GM19351 (cell line): ENCODE measurements at regions not wholly inside any gene's neighbourhood (a gene's known extent, or its start where the extent isn't known, plus 50 kb on each side); places are given as distances from the start of the nearest gene placed in this dataset.
"Not testable (repeated sequence)": the region's sequence is repeated elsewhere in the genome, so short reads cannot be mapped to it uniquely, and the experiment has no call there.

Experiments used
- ATAC-seq: cut with Tn5 transposase; IDR thresholded peaks from one replicate; pipeline ENCODE4 v1.9.1; 2021; ENCODE audit warnings: mild to moderate bottlenecking, moderate library complexity; ENCODE audit not compliant: unreplicated experiment

GRCh38 chr4:189129044-189129694, 811.5 kb upstream of the FRG1 start:
- ATAC-seq, result no peak

GRCh38 chr4:189131118-189131517, 809.6 kb upstream of the FRG1 start:
- no peak for ATAC-seq

DNA sequence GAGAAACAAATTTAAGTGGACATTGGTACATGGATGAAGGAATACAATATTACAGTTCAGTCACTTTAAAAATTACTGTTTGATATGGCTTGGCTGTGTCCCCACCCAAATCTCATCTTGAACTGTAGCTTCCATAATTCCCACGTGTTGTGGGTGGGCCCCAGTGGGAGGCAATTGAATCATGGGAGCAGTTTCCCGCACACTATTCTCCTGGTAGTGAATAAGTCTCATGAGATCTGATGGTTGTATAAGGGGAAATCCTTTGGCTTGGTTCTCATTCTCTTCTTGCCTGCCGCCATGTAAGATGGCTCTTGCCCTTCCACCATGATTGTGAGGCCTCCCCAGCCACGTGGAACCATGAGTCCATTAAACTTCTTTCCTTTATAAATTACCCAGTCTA, 804.2 kb upstream of the FRG1 start:
- no peak for ATAC-seq

DNA sequence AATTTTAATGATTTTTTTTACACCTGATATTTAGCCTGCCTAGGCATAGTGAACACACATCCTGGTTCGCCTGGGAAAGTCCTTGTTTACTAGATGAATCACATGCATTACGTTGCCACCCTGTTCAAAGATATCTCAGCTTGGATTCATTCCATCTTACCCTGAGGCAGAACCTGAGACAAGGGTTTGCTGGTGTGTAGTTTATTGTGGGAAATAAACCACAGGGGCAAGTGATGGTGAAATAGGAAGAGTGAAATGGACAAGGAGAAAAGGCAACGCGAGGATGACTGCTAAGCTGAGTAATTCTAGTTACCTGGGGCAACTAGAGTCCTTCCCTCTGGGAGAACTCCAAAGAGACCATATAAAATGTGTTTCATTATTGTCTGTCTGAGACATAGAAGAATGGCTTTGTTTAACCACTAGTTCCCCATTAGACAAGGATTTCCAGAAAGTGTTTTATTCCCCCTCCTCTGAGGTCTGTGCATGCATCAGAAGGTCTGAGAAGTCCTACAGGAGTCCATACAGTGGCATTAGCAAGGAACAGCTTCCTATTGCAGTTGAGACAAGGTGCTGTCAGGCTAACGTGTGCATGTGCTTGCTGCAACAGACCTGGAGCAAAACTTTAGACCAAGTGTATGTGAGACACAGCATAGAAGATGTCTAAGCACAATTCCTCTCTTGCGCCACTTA, 797.3 kb upstream of the FRG1 start:
- no peak for ATAC-seq

GRCh38 chr4:189147005-189147929, 793.4 kb upstream of the FRG1 start:
- no peak for ATAC-seq

- ATAC-seq, result not testable (repeated sequence)
These were observed 785.6 kb upstream of the FRG1 start for GRCh38 chr4:189155083-189155482.

GRCh38 chr4:189162073-189162789, 778.4 kb upstream of the FRG1 start:
- ATAC-seq, result no peak

DNA sequence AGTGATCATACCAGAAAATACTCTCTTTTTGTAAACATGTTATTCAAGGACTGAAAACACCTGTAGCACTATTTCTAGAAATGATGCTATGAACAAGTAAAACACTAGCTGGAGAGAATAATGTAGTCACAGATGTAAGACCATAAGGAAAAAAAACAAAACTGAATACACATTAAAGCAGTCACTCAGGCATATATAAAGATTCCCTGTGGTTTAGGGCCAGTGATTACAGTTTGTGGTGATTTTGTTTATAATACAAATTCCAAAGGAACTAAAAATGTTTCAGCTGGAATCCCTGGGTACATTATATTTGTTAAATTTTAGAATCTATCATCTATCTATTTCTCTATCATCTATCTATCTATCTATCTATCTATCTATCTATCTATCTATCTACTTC, 777.8 kb upstream of the FRG1 start:
- ATAC-seq, result no peak

DNA sequence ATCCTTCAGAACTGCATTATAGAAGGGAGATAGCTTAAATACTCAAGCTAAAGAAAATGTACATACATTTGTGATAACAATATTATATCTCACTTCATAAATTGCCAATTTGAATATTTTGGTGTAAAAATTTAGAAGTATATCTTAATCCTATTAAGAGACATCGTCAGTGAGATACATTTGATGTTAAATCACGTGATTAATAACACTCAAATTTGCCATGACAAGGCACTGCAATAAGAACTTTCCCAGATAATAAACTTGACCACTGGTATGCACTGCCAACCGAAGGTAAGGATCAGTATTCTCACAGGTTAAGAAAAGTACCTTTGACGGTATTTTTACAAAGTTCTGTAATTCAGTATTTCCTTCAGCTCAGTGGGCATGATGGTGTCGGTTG, 764.7 kb upstream of the FRG1 start:
- ATAC-seq, result no peak

- no peak for ATAC-seq
These were observed 763.5 kb upstream of the FRG1 start for GRCh38 chr4:189177130-189177529.

GRCh38 chr4:189178125-189178746, 762.4 kb upstream of the FRG1 start:
- no peak for ATAC-seq

GRCh38 chr4:189185810-189186432, 754.8 kb upstream of the FRG1 start:
- no peak for ATAC-seq

DNA sequence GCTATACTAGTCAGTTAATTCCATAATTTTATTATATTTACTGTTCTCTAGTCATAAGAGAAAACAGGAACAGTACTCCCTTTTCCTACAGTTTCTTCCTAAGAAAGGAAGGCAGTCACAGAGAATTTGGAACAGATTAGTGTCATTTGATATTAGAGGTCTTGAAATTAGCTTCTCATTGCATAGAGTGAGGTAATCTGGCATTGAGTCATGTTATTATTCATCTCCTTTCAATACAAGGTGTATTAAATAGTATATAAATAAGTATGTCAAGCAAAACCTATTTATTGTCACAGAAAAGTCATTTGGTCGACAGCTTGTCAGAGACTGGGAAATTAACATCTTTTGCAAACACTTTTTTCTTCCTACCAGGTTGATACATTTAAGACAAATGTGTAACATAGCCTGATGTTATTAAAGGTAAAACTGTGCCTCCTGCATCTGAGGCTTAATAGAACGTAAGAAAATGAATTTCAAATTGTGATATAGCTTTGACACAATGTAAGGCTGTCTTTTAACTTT, 753.1 kb upstream of the FRG1 start:
- no peak for ATAC-seq

GRCh38 chr4:189198624-189199023, 742.0 kb upstream of the FRG1 start:
- ATAC-seq, result no peak

DNA sequence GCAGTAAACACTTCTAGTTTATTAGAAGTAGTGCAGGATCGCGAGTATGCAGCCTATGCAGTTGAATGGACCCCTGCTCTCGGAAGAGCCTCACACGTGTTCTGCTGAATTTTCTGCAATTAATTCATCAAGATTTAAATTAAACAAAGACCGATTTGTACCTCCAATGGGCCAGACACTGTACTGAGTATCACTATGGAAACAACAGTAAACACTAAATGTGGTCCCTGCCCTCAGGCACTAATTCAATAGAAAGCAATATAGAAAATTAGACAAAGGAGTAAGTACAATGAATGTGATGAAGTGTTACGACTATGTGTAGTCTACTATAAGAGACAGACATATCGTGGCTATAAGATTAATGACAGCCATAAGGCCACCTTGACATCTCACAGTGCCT, 740.3 kb upstream of the FRG1 start:
- ATAC-seq, result no peak

DNA sequence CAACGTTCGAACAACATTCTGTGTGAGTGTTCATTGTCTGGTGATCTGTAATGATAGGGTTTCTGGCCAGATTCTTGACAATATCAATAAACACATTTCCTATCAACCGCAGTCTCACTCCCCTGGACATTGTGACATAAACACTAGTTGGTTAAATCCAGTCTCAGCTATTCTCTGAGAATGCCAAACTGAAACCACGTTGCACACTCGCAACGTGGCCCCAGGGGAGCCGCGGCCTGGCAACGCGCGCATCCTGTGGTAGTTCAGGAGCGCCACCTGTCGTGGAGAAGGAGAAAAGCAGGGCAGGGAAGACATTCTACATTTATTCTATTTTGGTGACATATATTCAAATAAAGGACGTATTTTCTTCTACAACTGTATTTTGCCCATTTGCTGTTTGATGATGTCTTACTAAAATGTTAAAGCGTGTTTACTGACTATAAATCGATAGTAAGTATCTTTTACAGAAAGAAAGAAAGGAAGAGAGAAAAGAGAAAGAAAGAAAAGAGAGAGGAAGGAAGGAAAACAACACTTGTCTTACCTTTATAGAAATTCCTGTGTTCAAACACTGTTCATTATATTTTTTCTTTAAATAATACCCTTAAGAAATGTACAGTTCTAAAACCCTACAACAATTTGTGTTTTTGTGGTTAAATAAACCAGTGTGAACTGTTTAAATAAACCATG, 738.3 kb upstream of the FRG1 start:
- peak; percentile 89 for ATAC-seq

DNA sequence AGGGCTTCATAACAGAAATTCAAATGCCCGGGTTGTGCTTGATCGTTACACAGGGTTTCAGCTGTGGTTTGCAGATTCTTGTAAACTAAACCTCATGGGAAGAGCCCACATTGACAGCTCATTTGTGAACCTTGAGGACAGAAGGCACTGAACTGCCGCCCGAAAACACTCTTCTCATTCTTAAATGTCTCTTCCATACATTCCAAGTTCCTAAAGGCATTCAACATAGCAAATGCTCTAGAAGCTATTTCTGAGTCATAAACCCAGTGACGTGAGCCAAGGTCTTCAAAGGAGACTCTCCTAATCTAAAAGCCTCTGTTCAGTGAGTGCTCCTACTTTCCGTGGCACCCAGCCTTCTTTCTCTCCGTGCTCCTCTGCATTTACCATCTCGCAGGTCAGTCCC, 737.8 kb upstream of the FRG1 start:
- ATAC-seq, result no peak

GRCh38 chr4:189204616-189205015, 736.1 kb upstream of the FRG1 start:
- no peak for ATAC-seq

DNA sequence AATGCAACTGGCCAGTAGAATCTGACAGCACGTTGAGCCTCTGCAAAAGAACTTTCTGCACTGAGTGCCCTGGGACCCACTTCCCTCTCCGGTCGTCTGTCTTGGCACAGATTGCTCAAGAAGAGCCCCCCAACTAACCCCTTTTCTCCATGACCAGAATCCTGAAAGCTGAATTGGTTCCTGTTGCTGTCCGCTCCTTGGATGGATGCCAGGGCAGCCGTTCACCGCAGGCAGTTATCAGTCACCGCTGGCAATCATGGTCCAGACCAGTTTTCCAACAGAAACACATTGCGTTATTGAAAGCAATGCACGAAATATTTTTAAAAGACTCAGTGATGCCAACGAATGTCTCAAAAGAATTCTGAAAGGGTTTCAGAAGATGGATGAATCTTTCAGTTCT, 733.7 kb upstream of the FRG1 start:
- ATAC-seq, result no peak
